Left lung (tissue), 4 donors: ENCODE measurements at regions not wholly inside any gene's neighbourhood (a gene's known extent, or its start where the extent isn't known, plus 50 kb on each side); places are given as distances from the start of the nearest gene placed in this dataset.

Experiments used
- ATAC-seq: fragments of 200-7000 bp; cut with Tn5 transposase; one replicate; pipeline ENCODE4 v1.9.1; 2020; ENCODE audit warnings: moderate library complexity
- DNase-seq, 4 donors: peaks; one replicate each; pipeline ENCODE4 v3.0.0-alpha.2; 2013 to 2020
- H3K27ac ChIP-seq, 2 donors: fragments of 200-600 bp; sonication (generic) in 1 of 2; one replicate each; pipeline versions ENCODE4 v1.5.0 to v1.8.0; 2020 to 2021
- H3K27me3 ChIP-seq, 2 donors: fragments of 200-600 bp; sonication (generic) in 1 of 2; one replicate each; pipeline versions ENCODE4 v1.5.0 to v1.8.0; 2020 to 2021
- H3K36me3 ChIP-seq, 2 donors: fragments of 200-600 bp; sonication (generic) in 1 of 2; one replicate each; pipeline versions ENCODE4 v1.5.0 to v1.8.0; 2020 to 2021
- H3K4me1 ChIP-seq, 2 donors: fragments of 200-600 bp; one replicate each; pipeline ENCODE4 v1.8.0; 2021
- H3K4me3 ChIP-seq, 2 donors: fragments of 200-600 bp; sonication (generic) in 1 of 2; one replicate each; pipeline versions ENCODE4 v1.5.0 to v1.8.0; 2020 to 2021; ENCODE audit warnings: mild to moderate bottlenecking in 1 of 2
- H3K9me3 ChIP-seq, 2 donors: fragments of 200-600 bp; sonication (generic) in 1 of 2; one replicate each; pipeline versions ENCODE4 v1.5.0 to v1.8.0; 2020 to 2021
- intact Hi-C, 2 donors: fragments of 100-400 bp; cut with DNase I; formaldehyde crosslinking; loops; one replicate each; pipeline versions ENCODE4 v1.11.2 to v1.14.2; 2022
- TF ChIP-seq, protein P1 (sequence below), 2 donors: fragments of 200-600 bp; sonication (generic) in 1 of 2; IDR thresholded peaks; one replicate each; pipeline versions ENCODE4 v1.5.0 to v1.8.0; 2021; ENCODE audit warnings: antibody characterized with exemption in 2 of 2
- donor health status: DM: no; HTN: yes; CAD: no.
- donor health status: DM: no; HTN: no; CAD: no.

DNA sequence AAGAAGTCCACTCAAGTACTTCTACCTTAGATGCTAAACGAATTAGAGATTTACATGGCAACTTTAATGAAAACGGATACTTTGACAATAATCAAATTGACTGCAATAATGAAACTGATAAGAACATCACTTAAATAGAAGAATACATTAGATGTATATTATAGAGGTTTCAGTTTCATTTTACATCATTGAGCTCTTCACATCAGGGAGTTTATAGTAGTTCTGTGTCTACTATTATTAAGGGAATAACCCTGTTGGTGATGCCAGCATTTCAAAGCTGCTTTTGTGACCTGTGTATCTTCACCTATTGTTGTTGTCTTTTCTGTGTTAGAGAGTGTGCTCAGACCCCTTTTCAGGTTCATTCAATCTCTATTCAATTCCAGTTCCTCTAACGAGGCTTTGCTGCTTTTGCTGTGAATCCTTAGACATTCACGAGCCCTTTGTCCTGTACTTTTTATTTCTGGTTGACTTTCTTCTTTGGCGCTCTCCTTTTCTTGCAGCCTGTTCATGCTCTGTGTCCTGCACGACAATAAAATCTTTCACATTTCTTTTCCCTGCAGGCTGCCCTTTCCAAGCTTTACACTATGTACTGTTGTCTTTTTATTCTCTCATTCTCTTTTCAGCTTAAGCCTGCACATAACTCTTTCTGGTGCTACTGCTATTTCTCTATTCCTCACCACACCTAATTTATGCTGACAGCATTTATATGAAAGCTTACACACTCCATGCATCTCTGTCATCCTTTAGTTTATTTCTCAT, 232.1 kb downstream of the CPE start:
- Histone ChIP-seq H3K9me3 (no peaks in the 10 kb centered on the region), H3K27me3 (no peaks in the 10 kb centered on the region), H3K36me3 (no peaks in the 10 kb centered on the region), H3K27ac (no peak overlapping the region), H3K4me1 (no peaks in the 10 kb centered on the region), H3K4me3 (no peak overlapping the region)
- ATAC-seq (no peak), DNase-seq (no peak)
- intact Hi-C loops: no loop called here
- TF ChIP-seq, protein P1, sequence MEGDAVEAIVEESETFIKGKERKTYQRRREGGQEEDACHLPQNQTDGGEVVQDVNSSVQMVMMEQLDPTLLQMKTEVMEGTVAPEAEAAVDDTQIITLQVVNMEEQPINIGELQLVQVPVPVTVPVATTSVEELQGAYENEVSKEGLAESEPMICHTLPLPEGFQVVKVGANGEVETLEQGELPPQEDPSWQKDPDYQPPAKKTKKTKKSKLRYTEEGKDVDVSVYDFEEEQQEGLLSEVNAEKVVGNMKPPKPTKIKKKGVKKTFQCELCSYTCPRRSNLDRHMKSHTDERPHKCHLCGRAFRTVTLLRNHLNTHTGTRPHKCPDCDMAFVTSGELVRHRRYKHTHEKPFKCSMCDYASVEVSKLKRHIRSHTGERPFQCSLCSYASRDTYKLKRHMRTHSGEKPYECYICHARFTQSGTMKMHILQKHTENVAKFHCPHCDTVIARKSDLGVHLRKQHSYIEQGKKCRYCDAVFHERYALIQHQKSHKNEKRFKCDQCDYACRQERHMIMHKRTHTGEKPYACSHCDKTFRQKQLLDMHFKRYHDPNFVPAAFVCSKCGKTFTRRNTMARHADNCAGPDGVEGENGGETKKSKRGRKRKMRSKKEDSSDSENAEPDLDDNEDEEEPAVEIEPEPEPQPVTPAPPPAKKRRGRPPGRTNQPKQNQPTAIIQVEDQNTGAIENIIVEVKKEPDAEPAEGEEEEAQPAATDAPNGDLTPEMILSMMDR (IDR thresholded peaks at IDR 0.05): no peak

DNA sequence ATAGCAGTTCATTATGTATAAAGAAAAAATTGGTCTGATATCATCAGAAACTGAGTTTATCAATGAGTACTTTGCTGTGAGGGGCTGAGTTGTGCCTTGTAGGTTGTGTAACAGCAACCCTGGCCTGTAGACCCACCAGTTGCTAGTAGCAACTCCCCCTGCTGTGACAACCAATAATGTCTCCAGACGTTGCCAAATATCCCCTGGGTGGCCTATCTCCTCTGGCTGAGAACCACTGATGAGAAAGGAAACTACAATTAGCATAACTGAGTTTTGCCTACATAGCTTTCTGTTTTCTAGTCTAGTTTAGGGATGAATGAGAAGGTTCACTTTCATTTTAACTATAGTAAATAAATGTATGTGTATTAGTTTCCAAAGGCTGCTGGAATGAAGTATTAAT, 234.1 kb downstream of the CPE start:
- DNase-seq (no peak), ATAC-seq (no peak)
- Histone ChIP-seq H3K27me3 (no peaks in the 10 kb centered on the region), H3K4me1 (no peaks in the 10 kb centered on the region), H3K36me3 (no peaks in the 10 kb centered on the region), H3K27ac (no peak overlapping the region), H3K9me3 (no peaks in the 10 kb centered on the region), H3K4me3 (no peak overlapping the region)
- intact Hi-C loops: no loop called here
- TF ChIP-seq, protein P1 (IDR thresholded peaks at IDR 0.05): no peak

DNA sequence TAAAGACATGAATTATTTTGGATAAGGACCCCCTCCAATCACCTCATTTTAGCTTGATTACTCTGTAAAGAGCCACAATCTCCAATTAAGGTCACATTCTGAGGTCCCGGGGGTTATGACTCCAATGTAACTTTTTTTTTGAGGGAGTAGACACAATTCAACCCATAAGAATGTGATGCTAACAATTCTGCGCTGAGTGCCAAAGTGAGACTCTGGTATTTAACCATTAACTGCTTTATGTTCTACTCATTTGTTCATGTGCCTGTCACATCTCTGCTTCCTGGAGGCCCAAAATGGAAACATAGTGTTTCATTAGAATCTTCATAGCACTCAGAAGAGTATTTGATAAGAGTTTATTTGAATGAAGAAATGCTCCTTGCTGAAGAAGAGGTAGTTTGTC, 234.8 kb downstream of the CPE start:
- TF ChIP-seq, protein P1 (IDR thresholded peaks at IDR 0.05): no peak
- Histone ChIP-seq H3K27ac (no peak overlapping the region), H3K9me3 (peaks cover 0 to 2% of the 10 kb centered on the region in 2 donors), H3K4me1 (no peaks in the 10 kb centered on the region), H3K27me3 (no peaks in the 10 kb centered on the region), H3K4me3 (no peak overlapping the region), H3K36me3 (no peaks in the 10 kb centered on the region)
- DNase-seq: no peak
- no peak for ATAC-seq
- intact Hi-C loops: no loop called here

DNA sequence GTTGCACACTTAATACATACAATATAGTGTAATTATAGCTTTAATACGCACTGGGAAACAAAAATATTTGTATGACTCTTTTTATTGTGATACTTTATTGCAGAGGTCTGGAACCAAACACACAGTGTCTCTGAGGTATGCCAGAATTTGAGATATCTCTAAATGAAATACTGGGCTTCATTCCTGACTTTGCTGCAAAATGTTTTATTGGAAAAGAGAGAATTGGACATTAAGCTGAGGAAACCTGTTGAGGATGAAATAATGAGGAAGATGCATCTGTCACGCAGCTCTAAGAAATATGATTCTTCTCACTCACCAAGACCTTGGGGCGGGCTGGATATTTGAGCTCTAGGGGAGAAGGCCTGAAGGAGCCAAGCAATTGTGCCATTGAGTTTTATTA, 242.1 kb downstream of the CPE start:
- TF ChIP-seq, protein P1 (IDR thresholded peaks at IDR 0.05): no peak
- Histone ChIP-seq H3K36me3 (no peaks in the 10 kb centered on the region), H3K9me3 (peaks cover 0 to 2% of the 10 kb centered on the region in 2 donors), H3K27me3 (no peaks in the 10 kb centered on the region), H3K27ac (no peak overlapping the region), H3K4me1 (no peaks in the 10 kb centered on the region), H3K4me3 (no peak overlapping the region)
- DNase-seq (no peak), ATAC-seq (no peak)
- intact Hi-C loops: no loop called here

DNA sequence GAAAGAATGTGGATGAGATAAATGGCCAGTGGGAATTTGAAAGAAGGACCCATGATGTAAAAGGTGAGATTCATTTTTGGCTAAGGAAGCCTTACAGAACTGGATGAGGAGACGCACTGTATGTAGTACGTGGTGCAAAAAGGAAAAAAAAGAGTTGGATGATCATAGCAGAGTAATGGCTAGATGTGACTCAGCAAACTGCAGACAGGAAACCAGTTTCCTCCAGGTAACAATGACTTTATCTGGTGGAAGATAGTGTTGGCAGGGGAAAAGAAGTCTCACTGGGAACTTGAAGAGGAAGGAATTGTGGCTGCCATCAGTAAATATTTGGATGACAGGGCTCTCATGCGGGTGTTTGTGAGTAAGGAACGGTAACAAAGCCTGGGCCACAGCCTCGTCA, 243.2 kb downstream of the CPE start:
- TF ChIP-seq, protein P1 (IDR thresholded peaks at IDR 0.05): no peak
- Histone ChIP-seq H3K9me3 (peaks cover 0 to 2% of the 10 kb centered on the region in 2 donors), H3K27ac (no peak overlapping the region), H3K27me3 (no peaks in the 10 kb centered on the region), H3K4me1 (no peaks in the 10 kb centered on the region), H3K4me3 (no peak overlapping the region), H3K36me3 (no peaks in the 10 kb centered on the region)
- DNase-seq (no peak), ATAC-seq (no peak)
- intact Hi-C loops: no loop called here
